Smooth muscle cell (in vitro differentiated cells): ENCODE measurements at regions not wholly inside any gene's neighbourhood (a gene's known extent, or its start where the extent isn't known, plus 50 kb on each side); places are given as distances from the start of the nearest gene placed in this dataset.
A peak's percentile ranks its signal among the peaks of the same experiment; 100 is the strongest.

Experiments used
- DNase-seq: peaks from one replicate; lab custom pipeline; 2025; ENCODE audit not compliant: unreplicated experiment; lab: John Stamatoyannopoulos, UW
- H2AFZ ChIP-seq: fragments of 200-600 bp; sonication (generic); 2 replicates; pipeline ENCODE4 v1.6.0; 2016; ENCODE audit warnings: antibody characterized with exemption, low read depth, mild to moderate bottlenecking
- H3F3A ChIP-seq: fragments of 200-600 bp; sonication (generic); 2 replicates; pipeline ENCODE4 v1.6.0; 2017; ENCODE audit warnings: antibody characterized with exemption, low read depth
- H3K27ac ChIP-seq: fragments of 200-600 bp; sonication (generic); 2 replicates; pipeline ENCODE4 v1.5.1; 2016; ENCODE audit warnings: low read depth, mild to moderate bottlenecking
- H3K27me3 ChIP-seq: fragments of 200-600 bp; sonication (generic); 2 replicates; pipeline ENCODE4 v1.6.1; 2016; ENCODE audit warnings: low read depth, mild to moderate bottlenecking
- H3K36me3 ChIP-seq: fragments of 200-600 bp; sonication (generic); 2 replicates; pipeline ENCODE4 v1.5.1; 2016; ENCODE audit warnings: low read depth
- H3K4me1 ChIP-seq: fragments of 200-600 bp; sonication (generic); 2 replicates; pipeline ENCODE4 v1.5.1; 2016; ENCODE audit warnings: low read depth
- H3K4me2 ChIP-seq: fragments of 200-600 bp; sonication (generic); 2 replicates; pipeline ENCODE4 v1.6.0; 2016; ENCODE audit warnings: mild to moderate bottlenecking
- H3K4me3 ChIP-seq: fragments of 200-600 bp; sonication (generic); 2 replicates; pipeline ENCODE4 v1.5.1; 2016; ENCODE audit warnings: mild to moderate bottlenecking
- H3K79me2 ChIP-seq: fragments of 200-600 bp; sonication (generic); 2 replicates; pipeline ENCODE4 v1.6.0; 2016; ENCODE audit warnings: low read depth, mild to moderate bottlenecking
- H3K9ac ChIP-seq: fragments of 200-600 bp; sonication (generic); 2 replicates; pipeline ENCODE4 v1.6.0; 2016; ENCODE audit warnings: low read depth
- H3K9me3 ChIP-seq: fragments of 200-600 bp; sonication (generic); replicated peaks from 2 replicates; pipeline ENCODE4 v1.5.1; 2016; ENCODE audit warnings: low read depth
- H4K20me1 ChIP-seq: fragments of 200-600 bp; sonication (generic); 2 replicates; pipeline ENCODE4 v1.6.0; 2016; ENCODE audit warnings: low read depth
- CTCF ChIP-seq: fragments of 200-600 bp; sonication (generic); IDR thresholded peaks from 2 replicates; pipeline ENCODE4 v1.5.1; 2017; ENCODE audit warnings: borderline replicate concordance, mild to moderate bottlenecking, antibody characterized with exemption; ENCODE audit not compliant: insufficient read depth, poor library complexity, severe bottlenecking
- WGBS: methylation state at CpG from one replicate; pipeline ENCODE4 v1.1.7; 2016; ENCODE audit warnings: low lambda C conversion rate; 5-methylcytosine and 5-hydroxymethylcytosine counted together

- WGBS = 3% methylated on average over 51 of the region's 51 CpGs
- H2AFZ ChIP-seq = peak overlapping the region; percentile 50
Observed at GRCh38 chr13:50126993-50127725, 111.9 kb downstream of the KCNRG start.

GRCh38 chr13:50127726-50128291, 112.6 kb downstream of the KCNRG start:
- peak overlapping the region; percentile 50 for H2AFZ ChIP-seq
- no peak overlapping the region for H3K27ac ChIP-seq
- TF ChIP-seq CTCF = no peak
- H3K9me3 ChIP-seq = no peaks in the 10 kb centered on the region
- peak overlapping the region; percentile 99 for H3K4me2 ChIP-seq
- H3K4me3 ChIP-seq = peak overlapping the region; percentile 92
- peaks cover 67% of the 10 kb centered on the region for H3K27me3 ChIP-seq
- WGBS = 3% methylated on average over 39 of the region's 39 CpGs
- H3K79me2 ChIP-seq = no peaks in the 10 kb centered on the region
- no peaks in the 10 kb centered on the region for H4K20me1 ChIP-seq
- no peak overlapping the region for H3K9ac ChIP-seq
- DNase-seq = no peak
- peaks cover 5% of the 10 kb centered on the region for H3F3A ChIP-seq
- peaks cover 65% of the 10 kb centered on the region for H3K4me1 ChIP-seq
- no peaks in the 10 kb centered on the region for H3K36me3 ChIP-seq

More at GRCh38 chr13:50126993-50127725, 111.9 kb downstream of the KCNRG start:
- H3K27ac ChIP-seq = no peak overlapping the region
- peaks cover 62% of the 10 kb centered on the region for H3K27me3 ChIP-seq
- no peaks in the 10 kb centered on the region for H4K20me1 ChIP-seq
- H3K4me3 ChIP-seq = peak overlapping the region; percentile 92
- H3K9me3 ChIP-seq = no peaks in the 10 kb centered on the region
- H3K4me2 ChIP-seq = peak overlapping the region; percentile 99
- H3K79me2 ChIP-seq = no peaks in the 10 kb centered on the region
- no peak overlapping the region for H3K9ac ChIP-seq
- H3F3A ChIP-seq = peaks cover 5% of the 10 kb centered on the region
- H3K36me3 ChIP-seq = no peaks in the 10 kb centered on the region
- no peak for TF ChIP-seq CTCF
- peaks cover 59% of the 10 kb centered on the region for H3K4me1 ChIP-seq
- no peak for DNase-seq

- Histone ChIP-seq H3K79me2 (no peaks in the 10 kb centered on the region), H3K4me2 (peak overlapping the region; percentile 99), H3K4me1 (peaks cover 70% of the 10 kb centered on the region), H3K9ac (no peak overlapping the region), H3F3A (peaks cover 5% of the 10 kb centered on the region), H3K9me3 (no peaks in the 10 kb centered on the region), H3K4me3 (peak overlapping the region; percentile 92), H3K27ac (no peak overlapping the region), H2AFZ (no peak overlapping the region), H3K36me3 (no peaks in the 10 kb centered on the region), H3K27me3 (peaks cover 73% of the 10 kb centered on the region), H4K20me1 (no peaks in the 10 kb centered on the region)
- DNase-seq = no peak
- TF ChIP-seq CTCF = no peak
- WGBS = 7% methylated on average over 18 of the region's 18 CpGs
Observed at GRCh38 chr13:50128428-50128931, 113.2 kb downstream of the KCNRG start.
